ENCODE measurements at regions not wholly inside any gene's neighbourhood (a gene's known extent, or its start where the extent isn't known, plus 50 kb on each side); places are given as distances from the start of the nearest gene placed in this dataset.
A peak's percentile ranks its signal among the peaks of the same experiment; 100 is the strongest.

- 97% methylated on average over 2 of the region's 2 CpGs for WGBS
These were observed 88.9 kb upstream of the NEBL start for GRCh38 chr10:20986049-20986448.

GRCh38 chr10:20984662-20985061, 87.6 kb upstream of the NEBL start:
- Histone ChIP-seq H3K9ac (ENCODE audit: low read length) (no peak overlapping the region), H2AFZ (ENCODE audit: low read depth, low read length) (peak overlapping the region; percentile 23), H3K9me3 (ENCODE audit: control insufficient read depth, low read length) (no peaks in the 10 kb centered on the region), H3K79me1 (replicated peaks; ENCODE audit: low read length, poor library complexity, severe bottlenecking) (no peaks in the 10 kb centered on the region), H3K36me3 (ENCODE audit: control insufficient read depth in 1 of 2, insufficient read depth in 2 of 2, low read depth in 1 of 2, low read length in 2 of 2) (no peaks in the 10 kb centered on the region), H3K4me3 (ENCODE audit: insufficient read depth in 1 of 2, low read depth in 1 of 2, low read length in 2 of 2) (no peak overlapping the region), H4K91ac (ENCODE audit: low read length) (no peak overlapping the region), H2BK120ac (ENCODE audit: low read depth, low read length) (no peak overlapping the region), H3K4ac (ENCODE audit: low read depth in 1 of 2, low read length in 2 of 2) (no peak overlapping the region), H3K18ac (ENCODE audit: low read depth in 1 of 2, low read length in 2 of 2) (no peak overlapping the region), H2BK5ac (ENCODE audit: low read depth, low read length, poor library complexity, severe bottlenecking) (no peak overlapping the region), H3K27ac (ENCODE audit: low read length, poor library complexity, severe bottlenecking) (no peak overlapping the region), H3K27me3 (ENCODE audit: control insufficient read depth in 1 of 2, insufficient read depth in 1 of 2, low read length in 2 of 2) (no peaks in the 10 kb centered on the region), H2AK5ac (ENCODE audit: low read length, severe bottlenecking) (no peak overlapping the region), H3K4me1 (ENCODE audit: control insufficient read depth, insufficient read depth, low read depth, low read length) (no peaks in the 10 kb centered on the region), H4K8ac (ENCODE audit: low read length) (no peak overlapping the region), H2BK15ac (ENCODE audit: low read depth, poor library complexity, severe bottlenecking) (no peak overlapping the region), H3K23ac (ENCODE audit: low read length in 2 of 2) (no peak overlapping the region), H2BK12ac (ENCODE audit: low read length in 2 of 2) (no peak overlapping the region), H3K4me2 (ENCODE audit: low read length, poor library complexity, severe bottlenecking) (no peak overlapping the region), H3K14ac (ENCODE audit: low read length in 2 of 2) (peak overlapping the region in 1 of 2 experiments; percentile 86)
- WGBS, result 81% methylated on average over 7 of the region's 8 CpGs
- no peak for DNase-seq

More at GRCh38 chr10:20986049-20986448, 88.9 kb upstream of the NEBL start:
- DNase-seq, result no peak
- no peak overlapping the region for H3K4me2 ChIP-seq (ENCODE audit: low read length, poor library complexity, severe bottlenecking)
- no peak overlapping the region for H2BK15ac ChIP-seq (ENCODE audit: low read depth, poor library complexity, severe bottlenecking)
- no peak overlapping the region for H2AK5ac ChIP-seq (ENCODE audit: low read length, severe bottlenecking)
- no peak overlapping the region for H3K27ac ChIP-seq (ENCODE audit: low read length, poor library complexity, severe bottlenecking)
- H3K23ac ChIP-seq (ENCODE audit: low read length in 2 of 2), result no peak overlapping the region
- H2BK12ac ChIP-seq (ENCODE audit: low read length in 2 of 2), result no peak overlapping the region
- H2BK120ac ChIP-seq (ENCODE audit: low read depth, low read length), result no peak overlapping the region
- H3K4me3 ChIP-seq (ENCODE audit: insufficient read depth in 1 of 2, low read depth in 1 of 2, low read length in 2 of 2), result no peak overlapping the region
- H3K36me3 ChIP-seq (ENCODE audit: control insufficient read depth in 1 of 2, insufficient read depth in 2 of 2, low read depth in 1 of 2, low read length in 2 of 2), result no peaks in the 10 kb centered on the region
- H2AFZ ChIP-seq (ENCODE audit: low read depth, low read length), result no peak overlapping the region
- H3K14ac ChIP-seq (ENCODE audit: low read length in 2 of 2), result no peak overlapping the region
- H3K4ac ChIP-seq (ENCODE audit: low read depth in 1 of 2, low read length in 2 of 2), result no peak overlapping the region
- H3K18ac ChIP-seq (ENCODE audit: low read depth in 1 of 2, low read length in 2 of 2), result no peak overlapping the region
- H4K8ac ChIP-seq (ENCODE audit: low read length), result no peak overlapping the region
- H3K9me3 ChIP-seq (ENCODE audit: control insufficient read depth, low read length), result no peaks in the 10 kb centered on the region
- no peak overlapping the region for H2BK5ac ChIP-seq (ENCODE audit: low read depth, low read length, poor library complexity, severe bottlenecking)
- no peaks in the 10 kb centered on the region for H3K27me3 ChIP-seq (ENCODE audit: control insufficient read depth in 1 of 2, insufficient read depth in 1 of 2, low read length in 2 of 2)
- no peak overlapping the region for H4K91ac ChIP-seq (ENCODE audit: low read length)
- H3K79me1 ChIP-seq (replicated peaks; ENCODE audit: low read length, poor library complexity, severe bottlenecking), result no peaks in the 10 kb centered on the region
- no peaks in the 10 kb centered on the region for H3K4me1 ChIP-seq (ENCODE audit: control insufficient read depth, insufficient read depth, low read depth, low read length)
- H3K9ac ChIP-seq (ENCODE audit: low read length), result no peak overlapping the region

GRCh38 chr10:20981419-20981953, 84.4 kb upstream of the NEBL start:
- Histone ChIP-seq H2BK120ac (ENCODE audit: low read depth, low read length) (no peak overlapping the region), H3K18ac (ENCODE audit: low read depth in 1 of 2, low read length in 2 of 2) (no peak overlapping the region), H2BK5ac (ENCODE audit: low read depth, low read length, poor library complexity, severe bottlenecking) (no peak overlapping the region), H3K9me3 (ENCODE audit: control insufficient read depth, low read length) (no peaks in the 10 kb centered on the region), H3K9ac (ENCODE audit: low read length) (no peak overlapping the region), H3K23ac (ENCODE audit: low read length in 2 of 2) (no peak overlapping the region), H3K27me3 (ENCODE audit: control insufficient read depth in 1 of 2, insufficient read depth in 1 of 2, low read length in 2 of 2) (no peaks in the 10 kb centered on the region), H4K91ac (ENCODE audit: low read length) (no peak overlapping the region), H2BK12ac (ENCODE audit: low read length in 2 of 2) (no peak overlapping the region), H3K4ac (ENCODE audit: low read depth in 1 of 2, low read length in 2 of 2) (no peak overlapping the region), H3K79me1 (replicated peaks; ENCODE audit: low read length, poor library complexity, severe bottlenecking) (no peaks in the 10 kb centered on the region), H2AK5ac (ENCODE audit: low read length, severe bottlenecking) (no peak overlapping the region), H2BK15ac (ENCODE audit: low read depth, poor library complexity, severe bottlenecking) (no peak overlapping the region), H3K36me3 (ENCODE audit: control insufficient read depth in 1 of 2, insufficient read depth in 2 of 2, low read depth in 1 of 2, low read length in 2 of 2) (no peaks in the 10 kb centered on the region), H3K4me3 (ENCODE audit: insufficient read depth in 1 of 2, low read depth in 1 of 2, low read length in 2 of 2) (no peak overlapping the region), H2AFZ (ENCODE audit: low read depth, low read length) (no peak overlapping the region), H4K8ac (ENCODE audit: low read length) (no peak overlapping the region), H3K4me1 (ENCODE audit: control insufficient read depth, insufficient read depth, low read depth, low read length) (no peaks in the 10 kb centered on the region), H3K27ac (ENCODE audit: low read length, poor library complexity, severe bottlenecking) (no peak overlapping the region), H3K14ac (ENCODE audit: low read length in 2 of 2) (no peak overlapping the region), H3K4me2 (ENCODE audit: low read length, poor library complexity, severe bottlenecking) (no peak overlapping the region)
- WGBS, result 88% methylated on average over 2 of the region's 2 CpGs
- no peak for DNase-seq

GRCh38 chr10:20978617-20979016, 81.5 kb upstream of the NEBL start:
- Histone ChIP-seq H3K4me3 (ENCODE audit: insufficient read depth in 1 of 2, low read depth in 1 of 2, low read length in 2 of 2) (no peak overlapping the region), H2AFZ (ENCODE audit: low read depth, low read length) (no peak overlapping the region), H3K9me3 (ENCODE audit: control insufficient read depth, low read length) (no peaks in the 10 kb centered on the region), H2AK5ac (ENCODE audit: low read length, severe bottlenecking) (no peak overlapping the region), H2BK5ac (ENCODE audit: low read depth, low read length, poor library complexity, severe bottlenecking) (no peak overlapping the region), H3K4me2 (ENCODE audit: low read length, poor library complexity, severe bottlenecking) (no peak overlapping the region), H3K79me1 (replicated peaks; ENCODE audit: low read length, poor library complexity, severe bottlenecking) (no peaks in the 10 kb centered on the region), H2BK15ac (ENCODE audit: low read depth, poor library complexity, severe bottlenecking) (no peak overlapping the region), H3K36me3 (ENCODE audit: control insufficient read depth in 1 of 2, insufficient read depth in 2 of 2, low read depth in 1 of 2, low read length in 2 of 2) (no peaks in the 10 kb centered on the region), H3K27me3 (ENCODE audit: control insufficient read depth in 1 of 2, insufficient read depth in 1 of 2, low read length in 2 of 2) (no peaks in the 10 kb centered on the region), H3K27ac (ENCODE audit: low read length, poor library complexity, severe bottlenecking) (no peak overlapping the region), H4K91ac (ENCODE audit: low read length) (no peak overlapping the region), H4K8ac (ENCODE audit: low read length) (no peak overlapping the region), H3K9ac (ENCODE audit: low read length) (no peak overlapping the region), H3K14ac (ENCODE audit: low read length in 2 of 2) (no peak overlapping the region), H2BK12ac (ENCODE audit: low read length in 2 of 2) (no peak overlapping the region), H3K23ac (ENCODE audit: low read length in 2 of 2) (no peak overlapping the region), H3K4ac (ENCODE audit: low read depth in 1 of 2, low read length in 2 of 2) (no peak overlapping the region), H3K18ac (ENCODE audit: low read depth in 1 of 2, low read length in 2 of 2) (no peak overlapping the region), H2BK120ac (ENCODE audit: low read depth, low read length) (no peak overlapping the region), H3K4me1 (ENCODE audit: control insufficient read depth, insufficient read depth, low read depth, low read length) (no peaks in the 10 kb centered on the region)
- 96% methylated on average over 4 of the region's 5 CpGs for WGBS
- no peak for DNase-seq
